ENCODE measurements at regions not wholly inside any gene's neighbourhood (a gene's known extent, or its start where the extent isn't known, plus 50 kb on each side); places are given as distances from the start of the nearest gene placed in this dataset.

- no peak for TF ChIP-seq CTCF (IDR thresholded peaks at IDR 0.05; ENCODE audit: extremely low read depth in 1 of 2, insufficient read depth in 1 of 2, low read depth in 1 of 2, low read length in 2 of 2)
- TF ChIP-seq MAX (IDR thresholded peaks at IDR 0.05; ENCODE audit: insufficient read depth, insufficient read length), result no peak
- TF ChIP-seq POLR2A (IDR thresholded peaks at IDR 0.05; ENCODE audit: low read depth, low read length), result no peak
- no peak for TF ChIP-seq EZH2 (IDR thresholded peaks at IDR 0.05; ENCODE audit: borderline replicate concordance, low read depth, low read length, severe bottlenecking)
Observed at GRCh38 chr6:125469915-125470314, 168.1 kb upstream of the HDDC2 start.

Measured in endothelial cell of umbilical vein (primary cell).